Smooth muscle cell (in vitro differentiated cells): ENCODE measurements at regions not wholly inside any gene's neighbourhood (a gene's known extent, or its start where the extent isn't known, plus 50 kb on each side); places are given as distances from the start of the nearest gene placed in this dataset.

ENCODE experiments used
- DNase-seq: peaks from one replicate; lab custom pipeline; 2025; ENCODE audit not compliant: unreplicated experiment; lab: John Stamatoyannopoulos, UW
- H2AFZ ChIP-seq: fragments of 200-600 bp; sonication (generic); 2 replicates; pipeline ENCODE4 v1.6.0; 2016; ENCODE audit warnings: antibody characterized with exemption, low read depth, mild to moderate bottlenecking
- H3F3A ChIP-seq: fragments of 200-600 bp; sonication (generic); 2 replicates; pipeline ENCODE4 v1.6.0; 2017; ENCODE audit warnings: antibody characterized with exemption, low read depth
- H3K27ac ChIP-seq: fragments of 200-600 bp; sonication (generic); 2 replicates; pipeline ENCODE4 v1.5.1; 2016; ENCODE audit warnings: low read depth, mild to moderate bottlenecking
- H3K27me3 ChIP-seq: fragments of 200-600 bp; sonication (generic); 2 replicates; pipeline ENCODE4 v1.6.1; 2016; ENCODE audit warnings: low read depth, mild to moderate bottlenecking
- H3K36me3 ChIP-seq: fragments of 200-600 bp; sonication (generic); 2 replicates; pipeline ENCODE4 v1.5.1; 2016; ENCODE audit warnings: low read depth
- H3K4me1 ChIP-seq: fragments of 200-600 bp; sonication (generic); 2 replicates; pipeline ENCODE4 v1.5.1; 2016; ENCODE audit warnings: low read depth
- H3K4me2 ChIP-seq: fragments of 200-600 bp; sonication (generic); 2 replicates; pipeline ENCODE4 v1.6.0; 2016; ENCODE audit warnings: mild to moderate bottlenecking
- H3K4me3 ChIP-seq: fragments of 200-600 bp; sonication (generic); 2 replicates; pipeline ENCODE4 v1.5.1; 2016; ENCODE audit warnings: mild to moderate bottlenecking
- H3K79me2 ChIP-seq: fragments of 200-600 bp; sonication (generic); 2 replicates; pipeline ENCODE4 v1.6.0; 2016; ENCODE audit warnings: low read depth, mild to moderate bottlenecking
- H3K9ac ChIP-seq: fragments of 200-600 bp; sonication (generic); 2 replicates; pipeline ENCODE4 v1.6.0; 2016; ENCODE audit warnings: low read depth
- H3K9me3 ChIP-seq: fragments of 200-600 bp; sonication (generic); replicated peaks from 2 replicates; pipeline ENCODE4 v1.5.1; 2016; ENCODE audit warnings: low read depth
- H4K20me1 ChIP-seq: fragments of 200-600 bp; sonication (generic); 2 replicates; pipeline ENCODE4 v1.6.0; 2016; ENCODE audit warnings: low read depth
- WGBS: methylation state at CpG from one replicate; pipeline ENCODE4 v1.1.7; 2016; ENCODE audit warnings: low lambda C conversion rate; 5-methylcytosine and 5-hydroxymethylcytosine counted together
- TF ChIP-seq, protein P1 (sequence below): fragments of 200-600 bp; sonication (generic); IDR thresholded peaks from 2 replicates; pipeline ENCODE4 v1.5.1; 2017; ENCODE audit warnings: borderline replicate concordance, mild to moderate bottlenecking, antibody characterized with exemption; ENCODE audit not compliant: insufficient read depth, poor library complexity, severe bottlenecking

DNA sequence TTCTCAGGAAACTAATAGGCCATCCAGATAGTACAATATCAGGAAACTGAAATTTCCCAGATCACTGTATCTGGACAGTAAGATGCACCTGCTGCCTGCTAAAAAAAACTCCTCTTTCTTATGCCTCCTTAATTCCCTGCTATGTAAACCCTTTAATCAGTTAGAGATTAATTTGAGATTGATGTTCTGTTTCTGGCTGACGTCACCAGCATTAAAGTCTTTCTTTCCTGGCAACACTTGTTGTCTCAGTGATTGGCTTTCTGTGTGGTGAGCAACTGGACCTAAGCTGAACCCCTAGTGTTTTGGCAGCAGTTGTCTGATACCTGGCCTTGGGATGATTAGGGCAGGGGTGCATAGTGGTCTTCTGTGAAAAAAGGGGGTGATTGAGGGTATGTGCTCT, 175.8 kb downstream of the TENT4A start:
- Histone ChIP-seq H3K4me1 (no peaks in the 10 kb centered on the region), H3K9ac (no peak overlapping the region)
- WGBS = 88% methylated on average over 1 of the region's 1 CpG

DNA sequence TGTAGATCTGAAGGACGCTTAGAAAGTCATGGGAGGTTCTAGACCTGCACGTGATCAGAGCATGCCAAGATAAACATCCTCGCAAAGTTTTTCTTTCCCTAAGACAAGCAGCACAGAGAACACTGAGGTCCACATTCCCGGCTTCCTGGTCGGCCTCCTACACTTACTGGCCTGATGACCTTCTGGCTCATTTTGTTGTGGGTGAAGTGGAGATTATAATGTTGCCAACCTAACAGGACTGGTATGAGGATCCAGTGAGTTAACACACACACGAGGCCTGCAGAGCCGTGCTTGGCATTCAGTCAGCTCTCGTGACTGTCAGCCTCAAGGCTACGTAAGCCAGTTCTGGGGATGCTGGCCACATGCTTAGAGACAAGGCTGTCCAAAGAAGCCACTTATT, 186.0 kb downstream of the TENT4A start:
- Histone ChIP-seq H3K27ac (no peak overlapping the region), H3K36me3 (no peaks in the 10 kb centered on the region), H3K9ac (no peak overlapping the region), H4K20me1 (no peaks in the 10 kb centered on the region), H2AFZ (no peak overlapping the region), H3K79me2 (no peaks in the 10 kb centered on the region), H3K27me3 (no peaks in the 10 kb centered on the region), H3K4me2 (no peak overlapping the region), H3K9me3 (no peaks in the 10 kb centered on the region), H3K4me1 (no peaks in the 10 kb centered on the region), H3K4me3 (no peak overlapping the region), H3F3A (no peaks in the 10 kb centered on the region)
- no peak for DNase-seq
- TF ChIP-seq, protein P1, sequence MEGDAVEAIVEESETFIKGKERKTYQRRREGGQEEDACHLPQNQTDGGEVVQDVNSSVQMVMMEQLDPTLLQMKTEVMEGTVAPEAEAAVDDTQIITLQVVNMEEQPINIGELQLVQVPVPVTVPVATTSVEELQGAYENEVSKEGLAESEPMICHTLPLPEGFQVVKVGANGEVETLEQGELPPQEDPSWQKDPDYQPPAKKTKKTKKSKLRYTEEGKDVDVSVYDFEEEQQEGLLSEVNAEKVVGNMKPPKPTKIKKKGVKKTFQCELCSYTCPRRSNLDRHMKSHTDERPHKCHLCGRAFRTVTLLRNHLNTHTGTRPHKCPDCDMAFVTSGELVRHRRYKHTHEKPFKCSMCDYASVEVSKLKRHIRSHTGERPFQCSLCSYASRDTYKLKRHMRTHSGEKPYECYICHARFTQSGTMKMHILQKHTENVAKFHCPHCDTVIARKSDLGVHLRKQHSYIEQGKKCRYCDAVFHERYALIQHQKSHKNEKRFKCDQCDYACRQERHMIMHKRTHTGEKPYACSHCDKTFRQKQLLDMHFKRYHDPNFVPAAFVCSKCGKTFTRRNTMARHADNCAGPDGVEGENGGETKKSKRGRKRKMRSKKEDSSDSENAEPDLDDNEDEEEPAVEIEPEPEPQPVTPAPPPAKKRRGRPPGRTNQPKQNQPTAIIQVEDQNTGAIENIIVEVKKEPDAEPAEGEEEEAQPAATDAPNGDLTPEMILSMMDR = no peak
- WGBS = 72% methylated on average over 9 of the region's 9 CpGs

More for the DNA sequence above, 175.8 kb downstream of the TENT4A start:
- Histone ChIP-seq H3K4me3 (no peak overlapping the region), H4K20me1 (no peaks in the 10 kb centered on the region), H3K36me3 (no peaks in the 10 kb centered on the region), H3F3A (no peaks in the 10 kb centered on the region), H3K9me3 (no peaks in the 10 kb centered on the region), H3K27me3 (no peaks in the 10 kb centered on the region), H2AFZ (no peak overlapping the region), H3K27ac (no peak overlapping the region), H3K4me2 (no peak overlapping the region), H3K79me2 (no peaks in the 10 kb centered on the region)
- TF ChIP-seq, protein P1 = no peak
- no peak for DNase-seq

DNA sequence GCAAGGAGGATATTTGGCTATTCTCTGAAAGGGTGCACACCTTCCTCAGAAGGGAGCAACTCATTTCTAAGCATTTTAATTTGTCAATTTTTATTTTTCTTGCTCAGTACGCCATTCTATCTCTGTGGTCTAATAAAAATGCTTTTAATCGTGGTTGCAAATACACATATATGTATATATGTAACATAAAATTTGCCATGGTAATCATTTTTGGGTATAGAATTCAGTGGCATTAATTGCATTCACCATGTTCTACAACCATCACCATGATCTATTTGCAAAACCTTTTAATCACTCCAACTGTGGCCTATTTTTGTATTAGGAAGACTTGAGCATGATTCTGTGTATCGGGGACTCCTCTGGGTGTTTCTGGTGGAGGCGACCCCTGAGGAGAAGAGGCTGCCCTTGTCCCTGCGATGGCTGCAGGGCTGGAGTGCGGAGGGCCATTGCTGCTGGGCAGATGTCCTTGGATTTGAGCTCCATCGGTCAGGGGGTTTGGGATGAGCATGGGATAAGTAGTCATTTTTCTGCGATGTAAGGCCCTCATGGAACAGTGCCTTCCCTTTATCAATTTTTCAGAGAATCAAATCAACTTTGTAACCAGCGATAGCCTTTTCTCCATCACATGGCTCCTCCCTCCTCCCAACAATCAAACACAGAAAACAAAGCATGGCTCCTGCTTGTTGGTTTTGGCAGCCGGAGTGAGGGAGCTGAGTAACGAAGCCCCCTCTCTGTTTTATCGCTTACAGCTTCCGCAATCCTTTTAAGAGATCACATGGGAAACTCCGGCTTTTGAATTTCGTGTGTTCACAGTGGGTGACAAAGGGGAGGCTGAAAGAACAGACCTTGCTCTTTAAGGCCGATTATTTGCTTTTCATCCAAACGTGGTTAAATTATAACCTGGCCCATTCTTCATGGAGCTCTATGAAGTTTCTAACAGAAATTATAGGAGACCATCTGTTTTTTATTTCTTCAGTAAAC, 187.3 kb downstream of the TENT4A start:
- Histone ChIP-seq H3F3A (no peaks in the 10 kb centered on the region), H3K27me3 (no peaks in the 10 kb centered on the region), H3K79me2 (no peaks in the 10 kb centered on the region), H3K4me3 (no peak overlapping the region), H4K20me1 (no peaks in the 10 kb centered on the region), H3K4me1 (no peaks in the 10 kb centered on the region), H3K9me3 (no peaks in the 10 kb centered on the region), H3K27ac (no peak overlapping the region), H2AFZ (no peak overlapping the region), H3K9ac (no peak overlapping the region), H3K36me3 (no peaks in the 10 kb centered on the region), H3K4me2 (no peak overlapping the region)
- TF ChIP-seq, protein P1 = no peak
- 84% methylated on average over 17 of the region's 17 CpGs for WGBS
- no peak for DNase-seq
